ENCODE measurements at regions not wholly inside any gene's neighbourhood (a gene's known extent, or its start where the extent isn't known, plus 50 kb on each side); places are given as distances from the start of the nearest gene placed in this dataset.

GRCh38 chr1:90318431-90318830 lies 323.5 kb downstream of the ZNF326 start:
- TF ChIP-seq TAF1 (IDR thresholded peaks at IDR 0.05; ENCODE audit: borderline replicate concordance, low read depth, low read length) (no peak), POLR2A (IDR thresholded peaks at IDR 0.05; ENCODE audit: low read depth, low read length) (no peak), POLR2AphosphoS5 (IDR thresholded peaks at IDR 0.05; ENCODE audit: low read depth, low read length) (no peak)

Data from GM12892 (cell line).